Astrocyte of the spinal cord (primary cell): ENCODE measurements at regions not wholly inside any gene's neighbourhood (a gene's known extent, or its start where the extent isn't known, plus 50 kb on each side); places are given as distances from the start of the nearest gene placed in this dataset.

Experiments
- DNase-seq: peaks from one replicate; pipeline ENCODE4 v3.0.0; 2011; ENCODE audit warnings: low read depth, low spot score
- H3K4me3 ChIP-seq: 2 replicates; pipeline ENCODE4 v1.5.1; 2011; ENCODE audit warnings: low read depth, mild to moderate bottlenecking, low read length, moderate library complexity
- in situ Hi-C: cut with HindIII; loops from 2 replicates; pipeline ENCODE4 v1.10.0; 2017; ENCODE audit warnings: low sequenced_read_pairs
- TF ChIP-seq, protein P1 (sequence below): IDR thresholded peaks from 2 replicates; pipeline ENCODE4 v1.5.1; 2012; ENCODE audit warnings: low read depth, mild to moderate bottlenecking, low read length, inconsistent platforms

DNA sequence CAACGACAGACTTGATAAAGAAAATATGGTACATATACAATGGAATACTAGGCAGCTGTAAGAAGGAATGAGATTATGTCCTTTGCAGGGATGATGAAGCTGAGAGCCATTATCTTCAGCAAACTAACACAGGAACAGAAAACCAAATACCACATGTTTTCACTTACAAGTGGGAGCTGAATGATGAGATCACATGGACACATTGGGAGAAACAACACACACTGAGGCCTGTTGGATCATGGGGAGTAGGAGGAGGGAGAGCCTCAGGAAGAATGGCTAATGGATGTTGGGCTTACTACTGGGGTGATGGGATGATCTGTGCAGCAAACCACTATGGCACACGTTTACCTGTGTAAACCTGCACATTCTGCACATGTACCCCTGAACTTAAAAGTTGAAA is 209.7 kb downstream of the SPRY1 start:
- DNase-seq, result no peak
- TF ChIP-seq, protein P1, sequence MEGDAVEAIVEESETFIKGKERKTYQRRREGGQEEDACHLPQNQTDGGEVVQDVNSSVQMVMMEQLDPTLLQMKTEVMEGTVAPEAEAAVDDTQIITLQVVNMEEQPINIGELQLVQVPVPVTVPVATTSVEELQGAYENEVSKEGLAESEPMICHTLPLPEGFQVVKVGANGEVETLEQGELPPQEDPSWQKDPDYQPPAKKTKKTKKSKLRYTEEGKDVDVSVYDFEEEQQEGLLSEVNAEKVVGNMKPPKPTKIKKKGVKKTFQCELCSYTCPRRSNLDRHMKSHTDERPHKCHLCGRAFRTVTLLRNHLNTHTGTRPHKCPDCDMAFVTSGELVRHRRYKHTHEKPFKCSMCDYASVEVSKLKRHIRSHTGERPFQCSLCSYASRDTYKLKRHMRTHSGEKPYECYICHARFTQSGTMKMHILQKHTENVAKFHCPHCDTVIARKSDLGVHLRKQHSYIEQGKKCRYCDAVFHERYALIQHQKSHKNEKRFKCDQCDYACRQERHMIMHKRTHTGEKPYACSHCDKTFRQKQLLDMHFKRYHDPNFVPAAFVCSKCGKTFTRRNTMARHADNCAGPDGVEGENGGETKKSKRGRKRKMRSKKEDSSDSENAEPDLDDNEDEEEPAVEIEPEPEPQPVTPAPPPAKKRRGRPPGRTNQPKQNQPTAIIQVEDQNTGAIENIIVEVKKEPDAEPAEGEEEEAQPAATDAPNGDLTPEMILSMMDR, result no peak
- in situ Hi-C loops, result no loop called here
- no peak overlapping the region for H3K4me3 ChIP-seq

- in situ Hi-C loops, result no loop called here
- TF ChIP-seq, protein P1, result no peak
- no peak overlapping the region for H3K4me3 ChIP-seq
- no peak for DNase-seq
Observed at GRCh38 chr4:123606946-123607542, 210.4 kb downstream of the SPRY1 start.

- H3K4me3 ChIP-seq, result no peak overlapping the region
- in situ Hi-C loops, result no loop called here
- DNase-seq, result no peak
- TF ChIP-seq, protein P1, result no peak
Observed at GRCh38 chr4:123609829-123610228, 213.2 kb downstream of the SPRY1 start.

DNA sequence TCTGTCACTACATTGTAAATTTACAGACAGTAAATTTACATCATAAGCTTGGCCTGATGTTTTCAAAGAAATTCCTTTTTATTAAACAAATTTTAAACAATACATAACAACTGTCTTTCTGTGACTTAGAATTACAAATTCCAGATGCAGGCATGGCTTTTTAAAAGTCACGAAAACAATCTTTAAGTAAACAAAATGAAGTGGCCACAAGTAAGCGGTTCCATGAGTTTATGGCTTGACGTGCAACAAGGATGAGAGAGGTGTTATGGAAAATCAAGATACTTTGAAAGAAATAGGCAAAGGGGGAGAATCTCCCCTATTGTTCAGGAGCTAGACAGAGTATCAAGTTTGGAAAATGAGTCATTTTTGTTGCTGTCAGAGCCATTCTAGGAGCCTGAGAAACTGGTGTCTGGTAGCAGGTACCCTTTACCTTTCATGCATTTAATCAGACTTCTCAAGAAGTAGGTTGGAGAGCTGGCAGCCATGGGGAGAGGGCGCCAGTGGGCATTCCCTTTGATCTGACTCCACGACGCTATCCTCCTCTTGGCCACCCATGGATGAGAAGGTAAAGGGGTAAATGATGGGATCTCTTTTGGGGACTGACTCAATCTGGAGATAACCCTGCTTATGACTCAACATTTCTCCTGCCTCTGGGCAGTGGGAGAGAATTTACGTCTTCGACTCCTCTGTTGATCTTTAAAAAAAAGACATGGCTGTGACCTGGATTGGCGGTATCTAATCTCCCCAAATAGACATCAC is 217.2 kb downstream of the SPRY1 start:
- H3K4me3 ChIP-seq, result no peak overlapping the region
- in situ Hi-C loops, result no loop called here
- TF ChIP-seq, protein P1, result no peak
- no peak for DNase-seq

DNA sequence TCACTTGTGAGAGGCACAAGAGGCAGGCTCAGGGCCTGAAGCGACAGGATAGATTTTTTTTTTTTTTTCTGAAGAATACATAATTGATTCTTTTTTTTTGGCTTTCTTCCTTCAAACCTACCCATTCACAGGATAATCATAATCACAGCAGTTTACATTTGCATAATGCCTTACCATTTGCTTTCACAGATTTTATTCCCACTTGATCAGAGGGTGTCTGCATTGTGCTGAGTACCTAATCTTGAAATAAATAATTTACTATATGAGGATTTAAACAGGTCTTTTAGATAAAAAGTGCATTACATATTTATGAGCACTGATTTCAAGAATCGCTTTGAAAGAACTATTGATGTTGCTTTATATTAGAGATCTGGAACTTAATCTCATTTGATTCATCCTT is 219.3 kb downstream of the SPRY1 start:
- TF ChIP-seq, protein P1, result no peak
- DNase-seq, result no peak
- in situ Hi-C loops, result no loop called here
- no peak overlapping the region for H3K4me3 ChIP-seq

- peak; percentile 64 for DNase-seq
- in situ Hi-C loops, result no loop called here
- no peak overlapping the region for H3K4me3 ChIP-seq
- TF ChIP-seq, protein P1, result no peak
Observed at GRCh38 chr4:123616951-123617461, 220.4 kb downstream of the SPRY1 start.
